Lower leg skin (tissue), 3 donors: ENCODE measurements at regions not wholly inside any gene's neighbourhood (a gene's known extent, or its start where the extent isn't known, plus 50 kb on each side); places are given as distances from the start of the nearest gene placed in this dataset.

Experiments
- CTCF ChIP-seq, 3 donors: fragments of 450-650 bp; IDR thresholded peaks; one replicate each; pipeline ENCODE4 v1.5.1; 2016; ENCODE audit warnings: antibody characterized with exemption in 3 of 3, mild to moderate bottlenecking in 3 of 3, moderate library complexity in 2 of 3
- POLR2A ChIP-seq, 2 donors: fragments of 450-650 bp; IDR thresholded peaks; one replicate each; pipeline ENCODE4 v1.6.1; 2016 to 2017; ENCODE audit warnings: antibody characterized with exemption in 2 of 2, mild to moderate bottlenecking in 1 of 2, moderate library complexity in 1 of 2

DNA sequence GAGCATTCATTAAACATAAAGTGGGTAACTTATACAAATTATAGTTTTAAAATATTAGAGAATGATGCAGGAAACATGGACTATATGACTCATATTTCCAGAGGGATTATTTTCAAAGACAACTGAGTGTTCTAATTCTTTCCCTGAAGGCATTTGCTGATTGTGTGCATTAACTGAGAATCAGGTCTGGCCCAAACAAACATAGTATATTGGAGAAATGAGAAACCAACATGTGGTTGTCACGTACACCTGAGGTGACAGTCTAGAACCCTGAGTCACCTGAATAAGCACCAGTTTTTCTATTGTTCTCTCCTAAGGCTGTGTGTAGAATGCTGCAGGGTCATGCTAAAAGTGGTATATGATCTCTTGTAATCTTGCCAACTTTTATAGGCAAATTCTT lies 1125.7 kb downstream of the XPNPEP1 start:
- no peak for TF ChIP-seq CTCF (IDR thresholded peaks at IDR 0.05)
- TF ChIP-seq POLR2A (IDR thresholded peaks at IDR 0.05) = no peak
